Stimulated activated CD4-positive, alpha-beta T cell treated with anti-CD3 and anti-CD28 coated beads, TNF-alpha, amount 100 ng/mL, for 4 hours (primary cell): ENCODE measurements at regions not wholly inside any gene's neighbourhood (a gene's known extent, or its start where the extent isn't known, plus 50 kb on each side); places are given as distances from the start of the nearest gene placed in this dataset.
"Not testable (repeated sequence)": the region's sequence is repeated elsewhere in the genome, so short reads cannot be mapped to it uniquely, and the experiment has no call there.

ENCODE experiments used
- DNase-seq, 3 experiments: peaks; one replicate each; pipeline ENCODE4 v3.0.0-alpha.2; 2020; ENCODE audit warnings: low read depth in 3 of 3

DNA sequence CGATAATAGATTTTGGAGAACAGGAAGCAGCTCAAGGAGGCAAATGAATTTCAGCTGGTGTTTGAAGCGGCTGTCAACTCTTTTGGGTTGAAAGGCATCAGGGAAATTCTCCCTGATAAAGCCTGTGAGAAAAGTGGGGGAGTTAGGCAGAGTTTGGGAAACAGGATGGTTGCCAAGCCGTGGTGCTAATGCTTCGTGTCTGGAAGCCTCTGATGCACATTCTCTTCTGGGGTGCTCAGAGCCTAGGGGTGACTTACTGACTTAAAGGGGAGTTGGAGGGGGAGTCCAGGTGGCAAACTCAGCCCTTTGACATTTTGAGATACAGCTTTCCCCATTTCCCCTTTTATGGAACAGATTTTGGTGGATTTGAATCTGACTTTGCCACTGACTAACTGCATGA lies 202.5 kb upstream of the CLINT1 start:
- no peak for DNase-seq

DNA sequence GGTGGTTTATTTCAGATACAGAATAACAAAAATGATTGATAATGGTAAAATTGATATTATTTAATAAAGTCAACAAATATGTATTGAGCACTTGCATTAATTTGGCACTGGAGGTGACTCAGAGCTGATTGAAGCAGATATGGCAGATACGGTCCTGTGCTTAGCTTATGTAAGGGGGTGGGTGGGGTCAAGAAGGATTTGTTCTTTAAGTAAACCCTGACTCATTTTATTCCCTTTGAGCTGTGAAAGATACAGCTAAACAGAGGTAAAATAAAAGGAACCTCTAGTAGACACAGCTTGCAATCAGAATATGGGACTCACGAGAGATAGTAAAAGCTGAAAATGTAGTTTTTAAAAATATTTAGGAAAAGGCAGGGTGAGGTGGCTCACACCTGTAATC lies 201.3 kb upstream of the CLINT1 start:
- DNase-seq, result no peak

DNA sequence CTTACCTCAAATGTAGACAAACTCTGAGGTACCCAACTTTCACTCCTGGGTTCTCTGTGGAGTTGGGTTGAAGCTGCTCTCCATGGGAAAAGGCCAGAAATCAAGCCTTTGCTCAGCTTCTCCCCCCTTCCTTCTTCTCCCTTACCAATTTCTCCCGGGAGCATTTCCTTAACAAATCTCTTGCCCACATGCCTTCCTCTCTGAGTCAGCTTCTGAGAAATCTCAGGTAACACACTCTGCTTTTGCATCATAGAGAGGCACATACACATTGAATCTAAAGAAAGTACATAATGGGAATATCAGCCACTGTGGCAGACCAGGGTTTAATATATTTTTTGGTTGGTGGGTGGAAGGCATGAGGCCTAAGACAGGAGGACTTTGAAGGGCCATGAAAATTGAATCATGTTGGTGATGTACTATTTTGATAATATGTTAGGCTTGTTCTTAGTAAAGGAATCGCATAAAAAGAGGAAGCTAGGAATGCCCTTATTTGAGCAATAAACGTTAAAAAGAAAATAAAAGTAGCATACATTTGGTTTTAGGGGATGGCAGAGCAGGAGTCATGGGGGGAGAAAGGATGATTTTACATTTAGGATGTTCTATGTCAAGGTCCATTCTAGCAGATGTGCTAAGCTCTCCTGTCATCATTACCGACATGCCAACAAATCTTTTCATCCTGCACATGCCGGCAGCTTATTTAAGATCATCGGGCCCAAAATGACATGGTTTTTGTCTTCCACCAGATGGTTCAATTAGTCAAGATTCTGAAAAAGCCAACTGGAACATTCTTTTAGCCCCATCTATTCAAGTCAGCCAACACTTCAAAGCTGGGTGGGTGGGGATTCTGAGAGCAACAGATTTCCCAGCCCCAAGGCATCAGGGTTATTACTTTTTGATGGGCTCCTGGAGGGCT lies 199.5 kb upstream of the CLINT1 start:
- no peak for DNase-seq

DNA sequence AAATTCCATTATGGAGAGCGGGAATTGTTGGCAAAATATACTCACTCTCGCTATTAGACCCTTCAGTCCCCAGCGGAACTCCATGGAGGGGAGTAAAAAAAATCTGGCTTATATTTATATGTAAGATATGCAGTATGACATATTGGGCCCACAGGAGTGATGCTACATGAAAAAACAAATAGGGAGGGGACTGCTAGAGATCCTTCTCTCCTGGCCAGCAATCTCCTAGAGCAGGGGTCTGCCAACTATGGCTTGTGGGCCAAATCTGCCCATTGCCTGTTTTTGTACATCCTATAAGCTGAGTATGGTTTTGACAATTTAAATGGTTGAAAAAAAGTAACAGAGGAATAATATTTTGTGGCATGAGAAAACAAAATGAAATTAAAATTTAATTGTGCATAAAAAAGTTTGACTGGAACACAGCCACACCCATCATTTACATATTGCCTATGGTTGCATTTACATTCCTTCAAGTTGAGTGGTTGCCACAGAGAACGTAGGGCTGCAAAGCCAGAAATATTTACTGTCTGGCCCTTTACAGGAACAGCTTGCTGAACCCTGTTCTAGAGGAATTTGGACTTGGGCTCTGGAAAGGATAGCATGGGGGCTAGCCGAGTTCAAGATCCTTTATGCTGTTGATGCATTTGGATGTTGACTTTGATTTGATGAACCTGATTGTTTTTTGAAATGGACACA lies 197.3 kb upstream of the CLINT1 start:
- DNase-seq, result no peak

DNA sequence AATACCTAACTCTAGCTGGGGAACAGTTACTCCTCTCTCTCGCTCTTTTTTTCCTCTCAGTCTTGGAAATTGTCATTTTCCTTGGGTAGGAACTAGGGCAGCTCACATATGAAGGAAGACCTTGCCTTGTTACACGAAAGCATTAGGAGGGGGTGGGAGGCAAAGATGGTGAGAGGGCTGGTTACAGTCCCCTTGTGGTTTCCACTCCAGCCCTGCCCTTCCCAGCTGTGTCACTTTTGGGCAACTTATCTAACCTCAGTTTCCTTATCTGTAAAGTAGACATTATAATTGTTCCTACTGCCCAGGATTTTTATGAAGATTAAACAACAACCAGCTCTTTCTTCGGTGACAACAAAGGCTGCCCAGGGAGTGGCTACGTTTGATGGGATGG lies 196.2 kb upstream of the CLINT1 start:
- no peak for DNase-seq

- no peak for DNase-seq
Measured at GRCh38 chr5:158054223-158055110, 195.5 kb upstream of the CLINT1 start.

DNA sequence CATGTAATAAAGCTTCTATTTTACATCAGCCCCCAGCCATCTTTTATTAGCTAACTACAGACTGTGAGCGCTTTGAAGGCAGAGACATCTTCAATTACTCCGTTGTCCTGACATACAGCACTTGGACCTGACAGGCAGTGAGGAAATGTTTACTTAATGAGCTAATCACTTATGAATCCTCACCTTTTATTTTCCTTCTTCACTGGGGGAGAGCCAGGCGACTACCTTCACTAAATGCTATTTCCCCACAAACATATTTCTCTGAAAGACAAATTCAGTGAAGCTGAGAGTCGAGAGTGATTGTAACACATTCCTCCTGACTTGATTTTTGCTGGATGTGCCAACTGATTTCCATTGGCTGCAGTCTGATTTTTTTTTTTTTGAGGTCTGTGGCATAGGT lies 192.1 kb upstream of the CLINT1 start:
- DNase-seq, result no peak

DNA sequence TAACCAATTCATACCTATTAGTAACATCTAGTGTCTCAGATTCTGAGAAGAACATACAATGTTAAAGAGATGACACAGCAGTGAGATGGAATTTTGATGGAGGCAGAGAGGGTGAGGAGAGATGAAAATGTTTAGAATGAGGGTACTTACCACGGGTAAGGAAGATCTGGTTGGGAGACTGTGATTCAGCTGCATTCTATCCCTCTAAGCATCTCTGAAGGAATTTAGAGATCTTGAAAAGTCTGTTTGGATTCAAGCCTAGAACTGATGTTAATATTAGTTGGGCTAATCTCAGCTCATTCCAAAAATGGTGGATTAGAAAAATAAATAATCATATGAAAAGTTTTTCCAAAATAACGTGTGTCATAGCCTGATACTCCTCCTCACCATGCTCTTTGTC lies 191.5 kb upstream of the CLINT1 start:
- no peak for DNase-seq

GRCh38 chr5:158049459-158049858 lies 190.5 kb upstream of the CLINT1 start:
- DNase-seq, result no peak

GRCh38 chr5:158045696-158046095 lies 186.8 kb upstream of the CLINT1 start:
- DNase-seq, result no peak

- DNase-seq, result no peak
Measured at GRCh38 chr5:158039911-158040347, 181.0 kb upstream of the CLINT1 start.

GRCh38 chr5:158039441-158039840 lies 180.5 kb upstream of the CLINT1 start:
- no peak for DNase-seq

GRCh38 chr5:158036983-158037595 lies 178.1 kb upstream of the CLINT1 start:
- not testable (repeated sequence) for DNase-seq

DNA sequence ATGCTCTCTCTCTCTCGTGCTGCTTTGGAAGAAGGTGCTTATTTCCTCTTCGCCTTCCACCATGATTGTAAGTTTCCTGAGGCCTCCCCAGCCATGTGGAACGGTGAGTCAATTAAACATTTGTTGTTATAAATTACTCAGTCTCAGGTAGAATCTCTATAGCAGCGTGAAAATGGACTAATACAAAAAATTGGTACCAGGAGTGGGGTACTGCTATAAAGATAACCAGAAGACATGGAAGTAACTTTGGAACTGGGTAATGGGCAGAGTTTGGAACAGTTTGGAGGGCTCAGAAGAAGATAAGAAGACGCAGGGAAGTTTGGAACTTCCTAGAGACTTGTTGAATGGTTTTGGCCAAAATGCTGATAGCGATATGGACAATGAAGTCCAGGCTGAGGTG lies 175.6 kb upstream of the CLINT1 start:
- not testable (repeated sequence) for DNase-seq

GRCh38 chr5:158033724-158034123 lies 174.8 kb upstream of the CLINT1 start:
- DNase-seq, result no peak

- DNase-seq, result no peak
Measured at GRCh38 chr5:158033076-158033475, 174.1 kb upstream of the CLINT1 start.

DNA sequence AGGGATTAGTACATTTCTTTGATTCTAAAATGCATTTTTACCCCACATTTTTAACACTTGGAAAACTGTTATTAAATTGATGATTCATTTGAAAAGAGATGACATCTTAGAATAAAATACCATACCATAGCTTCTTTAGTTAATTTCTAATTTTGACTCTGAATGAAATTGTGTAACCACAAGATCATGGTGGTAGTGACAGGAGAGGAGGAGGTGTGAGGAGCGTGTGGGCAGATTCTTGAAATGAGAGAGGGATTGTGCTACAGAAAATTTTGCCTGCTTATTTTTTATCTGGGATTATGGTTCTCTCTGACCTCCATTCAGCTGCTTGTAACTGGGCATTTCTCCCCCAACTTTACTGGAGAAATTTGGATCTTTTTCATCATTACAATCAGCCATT lies 173.3 kb upstream of the CLINT1 start:
- no peak for DNase-seq

DNA sequence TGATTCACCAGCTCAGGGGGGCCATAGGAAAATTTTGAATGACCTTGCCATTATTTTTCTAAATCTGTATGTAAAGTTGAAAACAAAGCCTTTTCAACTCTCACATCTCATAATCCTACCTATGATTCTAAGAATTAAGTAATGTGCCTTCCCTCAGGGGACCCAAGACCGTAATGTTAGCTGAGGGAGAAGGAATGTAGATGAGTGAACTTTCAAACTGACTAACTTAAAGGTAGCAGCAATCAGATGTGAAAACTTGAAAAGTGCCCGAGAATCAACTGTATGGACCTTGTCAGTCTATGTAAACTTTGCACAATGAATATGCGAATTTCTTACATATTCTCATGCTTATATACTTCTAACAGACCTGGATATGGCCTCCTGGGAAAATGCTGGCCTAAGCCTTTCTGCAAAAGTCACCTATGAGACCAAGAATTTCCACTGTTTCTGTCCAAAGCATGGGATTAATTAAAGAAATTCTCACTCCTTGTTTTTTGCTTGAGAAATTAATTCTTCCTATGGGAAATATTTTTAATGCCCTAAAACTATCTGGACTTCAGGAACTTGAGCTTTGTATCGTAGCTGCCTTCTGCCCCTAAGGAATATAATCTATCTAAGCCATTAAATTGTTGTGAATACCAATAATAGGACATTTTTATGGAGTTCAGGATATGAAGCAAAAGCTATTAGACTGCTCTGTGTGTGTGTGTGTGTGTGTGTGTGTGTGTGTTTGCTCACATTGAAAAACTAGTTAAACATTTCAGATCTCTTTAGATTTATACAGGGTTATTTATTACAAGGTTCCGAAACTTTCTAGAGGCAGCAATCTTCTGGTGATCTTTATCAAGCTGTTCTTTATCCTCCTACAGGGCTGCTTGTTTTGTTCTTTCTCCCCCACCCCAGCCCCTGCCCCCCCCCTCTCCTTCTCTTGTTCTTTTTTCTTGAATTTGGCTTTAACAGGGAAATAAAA lies 169.1 kb upstream of the CLINT1 start:
- DNase-seq, result no peak

- no peak for DNase-seq
Measured at GRCh38 chr5:158026304-158027031, 167.5 kb upstream of the CLINT1 start.

- no peak for DNase-seq
Measured at GRCh38 chr5:158023266-158023665, 164.3 kb upstream of the CLINT1 start.
